ENCODE measurements at regions not wholly inside any gene's neighbourhood (a gene's known extent, or its start where the extent isn't known, plus 50 kb on each side); places are given as distances from the start of the nearest gene placed in this dataset.

DNA sequence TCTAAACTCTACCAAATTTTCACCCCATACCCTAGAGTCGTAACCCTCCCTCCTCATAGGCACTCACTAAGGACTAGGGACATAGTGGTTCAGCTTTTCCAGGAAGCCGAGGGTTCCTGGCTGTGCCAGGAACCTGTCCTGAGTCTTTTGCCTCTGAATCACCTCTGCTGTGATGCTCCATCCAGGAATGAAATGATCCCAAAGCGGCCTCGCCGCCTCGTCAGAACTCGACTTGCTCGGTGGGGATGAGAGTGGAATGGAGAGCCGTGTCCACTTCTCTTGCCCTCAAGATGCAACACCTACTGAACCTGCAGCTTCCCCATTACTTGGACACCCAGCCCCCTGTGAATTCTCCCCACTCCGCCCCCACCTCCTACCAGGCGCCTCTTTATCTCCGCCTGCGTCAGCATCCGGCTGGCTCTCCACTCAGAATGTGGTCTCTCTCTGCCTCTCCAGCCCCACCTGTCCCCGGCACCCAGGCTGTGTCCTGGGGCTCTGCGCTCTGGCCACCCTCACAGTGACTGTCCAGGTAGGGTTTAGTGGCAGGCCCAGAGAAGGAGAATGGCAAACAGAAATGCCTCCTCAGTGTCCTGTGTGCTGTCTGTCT is 366.1 kb upstream of the ZNF32 start:
- H3K9me3 ChIP-seq (ENCODE audit: control insufficient read depth, low read length): no peaks in the 10 kb centered on the region
- H3K4me1 ChIP-seq (ENCODE audit: control insufficient read depth, insufficient read depth, low read length): peaks cover 21% of the 10 kb centered on the region
- no peak overlapping the region for H3K9ac ChIP-seq (ENCODE audit: low read length)

DNA sequence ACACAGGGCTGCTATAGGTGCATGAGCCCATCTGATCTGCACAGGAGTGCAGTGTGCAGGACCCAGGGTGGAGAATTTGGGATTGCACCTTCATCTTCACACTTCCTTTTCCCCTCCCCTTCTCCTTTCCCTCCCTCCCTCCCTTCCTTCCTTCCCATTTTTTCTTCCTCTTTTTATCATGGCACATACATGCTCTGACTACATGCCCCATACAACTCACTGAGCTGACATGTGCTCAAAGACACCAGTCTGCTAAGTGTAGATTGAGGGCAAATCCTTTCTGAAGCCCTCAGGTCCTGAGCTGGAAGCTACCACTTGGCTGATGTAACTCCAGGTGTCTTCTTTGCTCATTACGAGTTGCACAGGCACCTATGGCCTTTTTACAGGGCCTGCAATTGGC is 365.3 kb upstream of the ZNF32 start:
- DNase-seq (ENCODE audit: low read depth): no peak
- Histone ChIP-seq H3K4me1 (ENCODE audit: control insufficient read depth, insufficient read depth, low read length) (peaks cover 21% of the 10 kb centered on the region), H3K9me3 (ENCODE audit: control insufficient read depth, low read length) (no peaks in the 10 kb centered on the region), H3K27me3 (replicated peaks; ENCODE audit: control insufficient read depth, insufficient read depth, low read length) (peaks cover 14% of the 10 kb centered on the region), H3K9ac (ENCODE audit: low read length) (no peak overlapping the region), H3K36me3 (ENCODE audit: control insufficient read depth, insufficient read depth, low read length, severe bottlenecking) (no peaks in the 10 kb centered on the region), H3K4me3 (ENCODE audit: low read length) (no peak overlapping the region)

More for the DNA sequence above, 366.1 kb upstream of the ZNF32 start:
- H3K36me3 ChIP-seq (ENCODE audit: control insufficient read depth, insufficient read depth, low read length, severe bottlenecking): no peaks in the 10 kb centered on the region
- no peak overlapping the region for H3K4me3 ChIP-seq (ENCODE audit: low read length)
- no peak for DNase-seq (ENCODE audit: low read depth)
- peaks cover 7% of the 10 kb centered on the region for H3K27me3 ChIP-seq (replicated peaks; ENCODE audit: control insufficient read depth, insufficient read depth, low read length)

DNA sequence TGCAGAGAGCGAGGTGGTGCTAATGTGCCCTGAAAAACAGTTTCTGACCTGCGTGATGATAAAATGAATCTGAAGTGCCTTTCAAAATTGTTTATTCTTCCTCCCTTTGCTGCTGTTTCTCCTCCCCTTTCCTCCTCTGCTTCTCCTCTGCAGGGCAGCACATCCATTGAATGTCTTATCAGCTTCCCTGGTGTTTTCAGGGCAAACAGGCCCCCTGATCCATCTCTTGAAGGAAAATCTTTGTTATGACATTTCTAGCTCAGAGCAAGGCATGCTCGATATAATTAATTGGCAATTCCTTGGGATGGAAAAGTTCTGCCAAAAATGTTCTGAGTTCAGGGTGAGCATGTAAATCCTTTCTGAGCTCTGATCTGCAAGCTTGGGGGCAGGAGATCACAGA is 364.2 kb upstream of the ZNF32 start:
- no peak for DNase-seq (ENCODE audit: low read depth)
- no peak overlapping the region for H3K4me3 ChIP-seq (ENCODE audit: low read length)
- H3K4me1 ChIP-seq (ENCODE audit: control insufficient read depth, insufficient read depth, low read length): peaks cover 18% of the 10 kb centered on the region
- H3K9ac ChIP-seq (ENCODE audit: low read length): no peak overlapping the region
- no peaks in the 10 kb centered on the region for H3K36me3 ChIP-seq (ENCODE audit: control insufficient read depth, insufficient read depth, low read length, severe bottlenecking)
- H3K27me3 ChIP-seq (replicated peaks; ENCODE audit: control insufficient read depth, insufficient read depth, low read length): peaks cover 16% of the 10 kb centered on the region
- no peaks in the 10 kb centered on the region for H3K9me3 ChIP-seq (ENCODE audit: control insufficient read depth, low read length)

DNA sequence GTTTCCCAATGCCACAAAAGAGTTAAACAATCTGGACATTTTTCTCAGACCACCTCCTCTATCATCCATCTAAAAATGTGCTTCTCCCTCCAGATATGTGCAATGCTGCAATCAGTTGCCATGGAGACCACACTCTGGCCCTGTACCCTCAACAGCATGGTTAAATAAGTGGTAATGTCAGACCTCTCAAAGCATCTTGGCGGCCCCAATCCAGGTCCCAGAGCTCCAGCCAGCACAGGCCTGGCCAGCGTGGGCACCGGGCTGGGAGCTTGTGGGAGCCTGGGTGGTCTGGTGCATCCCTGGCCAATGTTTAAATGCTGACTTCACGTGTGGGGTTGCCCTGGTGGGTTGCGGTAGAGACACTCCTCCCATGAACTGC is 362.9 kb upstream of the ZNF32 start:
- Histone ChIP-seq H3K36me3 (ENCODE audit: control insufficient read depth, insufficient read depth, low read length, severe bottlenecking) (no peaks in the 10 kb centered on the region), H3K4me3 (ENCODE audit: low read length) (no peak overlapping the region), H3K9ac (ENCODE audit: low read length) (no peak overlapping the region), H3K27me3 (replicated peaks; ENCODE audit: control insufficient read depth, insufficient read depth, low read length) (peaks cover 16% of the 10 kb centered on the region), H3K4me1 (ENCODE audit: control insufficient read depth, insufficient read depth, low read length) (peaks cover 8% of the 10 kb centered on the region), H3K9me3 (ENCODE audit: control insufficient read depth, low read length) (no peaks in the 10 kb centered on the region)
- no peak for DNase-seq (ENCODE audit: low read depth)

DNA sequence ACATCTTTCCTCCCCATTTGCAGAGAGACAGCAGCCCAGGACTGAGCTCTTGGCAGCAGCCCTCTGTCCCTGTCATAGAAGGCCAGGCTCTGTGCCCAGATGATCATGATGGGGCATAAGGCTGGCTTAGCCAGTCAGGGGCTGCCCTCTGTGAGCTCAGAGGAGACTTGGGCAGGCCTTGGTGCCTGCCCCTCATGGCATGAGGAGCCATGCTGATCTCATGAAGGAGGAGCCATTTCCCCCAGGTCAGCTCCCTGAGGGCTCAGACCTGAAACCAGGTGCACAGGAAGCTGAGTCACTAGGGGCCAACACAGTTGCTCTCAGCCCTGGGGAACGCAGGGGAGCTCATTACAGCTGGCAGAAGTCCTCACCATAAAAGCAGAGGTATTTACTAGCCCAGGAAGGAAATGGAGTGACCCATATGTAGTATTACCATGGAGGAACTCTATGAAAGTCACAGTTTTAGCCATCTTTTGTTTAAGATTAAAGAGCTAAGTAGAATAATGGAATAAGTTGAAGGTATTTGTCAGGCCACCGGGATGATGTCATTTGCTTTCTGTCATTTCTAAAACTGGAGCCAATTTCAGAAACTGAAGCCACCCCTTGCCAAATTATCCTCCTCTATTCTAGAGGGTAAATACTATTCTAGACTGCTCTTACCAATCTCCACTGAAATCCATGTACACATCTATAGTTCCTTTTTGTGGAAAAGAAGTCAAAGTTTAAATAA is 362.4 kb upstream of the ZNF32 start:
- no peak for DNase-seq (ENCODE audit: low read depth)

DNA sequence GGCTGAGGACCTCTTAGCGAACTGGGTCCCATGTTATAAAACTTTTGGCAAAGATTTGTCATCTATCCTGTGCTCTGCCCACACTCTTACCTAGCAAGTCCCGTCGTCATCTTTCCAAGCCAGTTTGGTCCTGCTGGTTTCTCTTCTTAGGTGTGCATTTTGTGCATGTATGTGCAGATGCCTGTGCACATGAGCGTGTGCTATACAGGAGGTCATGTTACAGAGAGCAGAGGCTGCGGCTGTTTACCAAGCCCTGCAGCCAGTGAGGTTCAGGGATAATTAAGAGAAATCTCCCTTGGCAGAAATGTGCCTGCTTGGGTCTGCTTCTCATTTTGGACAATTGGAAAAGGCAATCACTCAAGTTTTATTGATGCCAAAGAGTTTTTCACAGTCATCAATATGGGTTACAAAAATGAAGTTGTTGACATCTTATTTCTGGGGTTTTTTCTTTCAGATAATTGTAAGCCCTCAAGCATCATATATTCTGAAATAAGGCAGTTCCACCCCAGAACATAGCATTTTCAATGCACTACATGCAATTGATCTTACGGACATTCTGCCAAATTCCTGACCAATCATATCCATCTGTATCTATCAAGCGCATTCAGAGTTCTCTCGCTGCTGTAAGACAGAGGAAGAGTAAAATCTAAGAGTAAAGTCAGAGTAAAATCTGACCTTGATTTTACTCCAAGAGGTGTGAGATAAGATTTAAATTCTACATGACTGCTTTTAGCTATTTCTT is 361.4 kb upstream of the ZNF32 start:
- H3K4me1 ChIP-seq (ENCODE audit: control insufficient read depth, insufficient read depth, low read length): no peaks in the 10 kb centered on the region
- no peaks in the 10 kb centered on the region for H3K36me3 ChIP-seq (ENCODE audit: control insufficient read depth, insufficient read depth, low read length, severe bottlenecking)
- no peaks in the 10 kb centered on the region for H3K9me3 ChIP-seq (ENCODE audit: control insufficient read depth, low read length)
- H3K27me3 ChIP-seq (replicated peaks; ENCODE audit: control insufficient read depth, insufficient read depth, low read length): peaks cover 16% of the 10 kb centered on the region
- DNase-seq (ENCODE audit: low read depth): no peak
- H3K4me3 ChIP-seq (ENCODE audit: low read length): no peak overlapping the region
- H3K9ac ChIP-seq (ENCODE audit: low read length): no peak overlapping the region

More for the DNA sequence above, 362.4 kb upstream of the ZNF32 start:
- peaks cover 2% of the 10 kb centered on the region for H3K4me1 ChIP-seq (ENCODE audit: control insufficient read depth, insufficient read depth, low read length)
- H3K9me3 ChIP-seq (ENCODE audit: control insufficient read depth, low read length): no peaks in the 10 kb centered on the region
- no peaks in the 10 kb centered on the region for H3K36me3 ChIP-seq (ENCODE audit: control insufficient read depth, insufficient read depth, low read length, severe bottlenecking)
- peaks cover 16% of the 10 kb centered on the region for H3K27me3 ChIP-seq (replicated peaks; ENCODE audit: control insufficient read depth, insufficient read depth, low read length)
- no peak overlapping the region for H3K9ac ChIP-seq (ENCODE audit: low read length)
- H3K4me3 ChIP-seq (ENCODE audit: low read length): no peak overlapping the region

DNA sequence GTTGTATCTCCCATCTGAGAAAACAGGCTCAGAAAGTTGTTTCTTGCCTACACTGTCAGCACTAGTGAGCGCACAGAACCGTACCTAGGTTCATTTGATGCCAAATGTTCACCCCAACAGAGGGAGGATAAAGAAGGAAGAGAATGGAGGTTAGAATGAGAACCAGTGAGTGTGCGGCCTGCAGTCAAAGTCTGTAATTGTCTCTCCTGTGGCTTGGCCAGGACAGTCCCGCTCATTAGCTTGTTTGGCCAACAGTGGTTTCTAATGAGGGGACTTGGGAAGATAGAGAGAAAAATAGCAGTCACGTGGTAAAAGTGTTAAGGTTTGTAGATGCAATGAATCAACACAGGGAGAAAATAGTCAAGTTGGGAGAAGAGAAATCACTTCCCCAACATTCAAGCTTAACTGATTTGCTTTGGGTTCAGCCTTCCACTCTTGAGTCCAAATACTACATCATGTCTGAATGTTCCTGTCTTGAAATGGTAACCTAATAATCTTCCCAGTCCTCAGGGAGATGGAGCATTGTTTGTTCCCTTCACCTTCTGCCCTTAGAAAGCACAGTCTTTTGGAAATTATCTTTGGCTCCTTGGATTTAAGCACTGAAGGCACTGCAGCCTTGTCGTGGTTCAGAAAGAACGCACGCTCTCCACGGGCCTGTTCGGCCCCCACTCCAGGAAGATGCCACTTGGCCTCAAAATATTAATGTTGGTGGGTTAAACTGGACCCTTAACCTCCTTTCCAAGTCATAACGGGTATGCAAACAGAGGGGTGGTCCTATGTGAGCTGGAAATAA is 360.4 kb upstream of the ZNF32 start:
- Histone ChIP-seq H3K9ac (ENCODE audit: low read length) (no peak overlapping the region), H3K9me3 (ENCODE audit: control insufficient read depth, low read length) (no peaks in the 10 kb centered on the region), H3K36me3 (ENCODE audit: control insufficient read depth, insufficient read depth, low read length, severe bottlenecking) (no peaks in the 10 kb centered on the region), H3K27me3 (replicated peaks; ENCODE audit: control insufficient read depth, insufficient read depth, low read length) (peaks cover 16% of the 10 kb centered on the region), H3K4me1 (ENCODE audit: control insufficient read depth, insufficient read depth, low read length) (no peaks in the 10 kb centered on the region), H3K4me3 (ENCODE audit: low read length) (no peak overlapping the region)
- no peak for DNase-seq (ENCODE audit: low read depth)

DNA sequence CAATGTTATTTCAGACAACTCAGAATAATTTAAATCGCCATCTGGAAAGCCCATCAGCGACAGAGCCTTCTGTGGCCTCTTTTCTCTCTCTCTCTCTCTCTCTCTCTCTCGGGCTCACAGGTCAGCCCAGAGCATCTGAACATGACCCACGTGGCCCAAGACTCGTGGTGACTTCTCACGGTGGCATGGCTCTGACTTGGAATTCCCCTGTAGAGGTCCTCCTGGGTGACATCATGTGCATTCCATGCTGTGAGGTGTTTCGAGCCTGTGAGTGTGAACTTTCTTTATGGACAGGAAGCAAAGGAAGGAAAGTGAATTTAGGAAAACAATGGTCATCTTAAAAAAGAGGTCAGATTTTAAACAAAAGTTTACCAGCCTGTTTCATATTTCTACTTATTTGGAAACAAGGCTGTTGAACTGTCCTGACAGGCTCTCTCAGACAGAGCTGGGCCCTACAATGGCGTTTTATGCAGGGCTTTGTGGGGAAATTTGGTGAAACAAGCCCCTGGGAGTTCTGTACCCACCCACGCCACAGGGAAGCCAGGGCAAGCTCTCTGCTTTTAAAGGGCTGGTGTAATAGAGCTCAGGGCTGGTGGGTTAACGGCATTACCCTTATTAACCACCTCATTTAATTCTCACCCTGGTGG is 359.7 kb upstream of the ZNF32 start:
- H3K36me3 ChIP-seq (ENCODE audit: control insufficient read depth, insufficient read depth, low read length, severe bottlenecking): no peaks in the 10 kb centered on the region
- no peak overlapping the region for H3K4me3 ChIP-seq (ENCODE audit: low read length)
- no peaks in the 10 kb centered on the region for H3K4me1 ChIP-seq (ENCODE audit: control insufficient read depth, insufficient read depth, low read length)
- H3K27me3 ChIP-seq (replicated peaks; ENCODE audit: control insufficient read depth, insufficient read depth, low read length): peaks cover 13% of the 10 kb centered on the region
- DNase-seq (ENCODE audit: low read depth): no peak
- H3K9me3 ChIP-seq (ENCODE audit: control insufficient read depth, low read length): no peaks in the 10 kb centered on the region
- no peak overlapping the region for H3K9ac ChIP-seq (ENCODE audit: low read length)

DNA sequence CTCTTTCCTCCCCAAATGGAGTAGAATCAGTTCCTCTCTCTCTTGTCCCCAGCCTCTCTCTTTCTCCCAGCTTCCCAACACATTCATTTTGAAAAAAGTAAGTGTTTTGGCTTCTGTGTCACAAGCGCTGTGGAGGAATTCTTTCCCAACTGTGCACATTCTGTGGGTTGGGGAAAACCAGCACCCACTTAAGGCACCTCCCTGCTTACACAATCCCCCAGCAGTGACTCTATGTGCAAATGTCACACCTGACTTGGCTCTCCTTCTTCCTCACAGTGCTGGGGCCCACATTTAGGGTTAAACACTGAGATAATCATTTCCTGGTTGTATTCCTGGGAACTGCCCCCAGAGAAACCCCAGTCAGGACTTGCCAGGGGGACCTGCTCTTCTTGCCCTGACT is 358.1 kb upstream of the ZNF32 start:
- Histone ChIP-seq H3K4me3 (ENCODE audit: low read length) (no peak overlapping the region), H3K9me3 (ENCODE audit: control insufficient read depth, low read length) (no peaks in the 10 kb centered on the region), H3K9ac (ENCODE audit: low read length) (no peak overlapping the region), H3K27me3 (replicated peaks; ENCODE audit: control insufficient read depth, insufficient read depth, low read length) (peaks cover 13% of the 10 kb centered on the region), H3K4me1 (ENCODE audit: control insufficient read depth, insufficient read depth, low read length) (no peaks in the 10 kb centered on the region), H3K36me3 (ENCODE audit: control insufficient read depth, insufficient read depth, low read length, severe bottlenecking) (no peaks in the 10 kb centered on the region)
- DNase-seq (ENCODE audit: low read depth): no peak

DNA sequence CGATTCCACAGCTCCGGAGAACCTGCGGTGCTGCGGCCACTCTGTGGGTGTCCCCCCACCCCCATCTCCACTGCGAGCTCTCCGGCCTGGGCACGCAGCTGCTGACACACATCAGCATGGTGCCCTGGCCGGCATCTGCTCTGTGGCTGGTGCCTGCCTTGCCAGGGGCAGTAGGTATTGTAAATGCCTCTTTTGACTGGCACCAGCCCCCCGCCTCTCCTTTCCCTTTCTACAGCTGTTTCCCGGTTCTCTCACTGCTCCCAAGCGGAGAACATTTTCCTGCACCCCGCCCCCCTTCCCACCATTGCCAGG is 357.1 kb upstream of the ZNF32 start:
- no peaks in the 10 kb centered on the region for H3K9me3 ChIP-seq (ENCODE audit: control insufficient read depth, low read length)
- H3K4me1 ChIP-seq (ENCODE audit: control insufficient read depth, insufficient read depth, low read length): no peaks in the 10 kb centered on the region
- no peak overlapping the region for H3K9ac ChIP-seq (ENCODE audit: low read length)
- H3K27me3 ChIP-seq (replicated peaks; ENCODE audit: control insufficient read depth, insufficient read depth, low read length): peaks cover 9% of the 10 kb centered on the region
- no peak for DNase-seq (ENCODE audit: low read depth)
- H3K4me3 ChIP-seq (ENCODE audit: low read length): no peak overlapping the region
- no peaks in the 10 kb centered on the region for H3K36me3 ChIP-seq (ENCODE audit: control insufficient read depth, insufficient read depth, low read length, severe bottlenecking)

Data from adipocyte (in vitro differentiated cells).